T-cell (primary cell): ENCODE measurements at regions not wholly inside any gene's neighbourhood (a gene's known extent, or its start where the extent isn't known, plus 50 kb on each side); places are given as distances from the start of the nearest gene placed in this dataset.
"Not testable (repeated sequence)": the region's sequence is repeated elsewhere in the genome, so short reads cannot be mapped to it uniquely, and the experiment has no call there.

Source experiments
- ATAC-seq, 4 experiments: fragments of 200-7000 bp in 3 of 4; fragments of 150-1000 bp in 1 of 4; cut with Tn5 transposase; replicated peaks in 1 of 4; 1 replicate in 3 of 4; 2 replicates in 1 of 4; pipeline ENCODE4 v1.10.0; 2021; ENCODE audit warnings: moderate library complexity in 3 of 4, mild to moderate bottlenecking in 2 of 4, moderate number of reproducible peaks in 1 of 4
- CTCF ChIA-PET, 2 donors: fragments of 300-600 bp; sonication (Branson Sonifier 250); formaldehyde crosslinking; loops; one replicate each; lab custom pipeline; 2022; ENCODE audit warnings: antibody characterized with exemption in 2 of 2; lab: Charles Lee
- POLR2A ChIA-PET, 2 donors: fragments of 300-600 bp; sonication (Branson Sonifier 250); formaldehyde crosslinking; loops; one replicate each; lab custom pipeline; 2022; ENCODE audit warnings: antibody characterized with exemption in 2 of 2; lab: Charles Lee
- DNase-seq, 35 experiments: peaks; one replicate each; pipeline versions ENCODE4 v3.0.0 to v3.0.0-alpha.2; 2013 to 2023
- H3K27ac ChIP-seq: one replicate; pipeline ENCODE4 v1.5.1; 2013; ENCODE audit warnings: low read length
- H3K27me3 ChIP-seq, 2 experiments: replicated peaks in 1 of 2; 1 replicate in 1 of 2; 2 replicates in 1 of 2; pipeline versions ENCODE4 v1.6.1 to v1.7.0; 2013; ENCODE audit warnings: low read length in 1 of 2, mixed read lengths in 1 of 2; ENCODE audit not compliant: control insufficient read depth in 2 of 2, insufficient read depth in 2 of 2; ENCODE audit errors: extremely low read depth in 1 of 2
- H3K36me3 ChIP-seq, 2 donors: 1 replicate in 1 of 2; 2 replicates in 1 of 2; pipeline versions ENCODE4 v1.6.1 to v1.7.0; 2013; ENCODE audit warnings: low read length in 1 of 2; ENCODE audit not compliant: control insufficient read depth in 2 of 2, insufficient read depth in 1 of 2; ENCODE audit errors: extremely low read depth in 1 of 2
- H3K4me1 ChIP-seq, 2 experiments: 1 replicate in 1 of 2; 2 replicates in 1 of 2; pipeline versions ENCODE4 v1.6.1 to v1.7.0; 2013; ENCODE audit warnings: low read length in 2 of 2, mixed read lengths in 1 of 2; ENCODE audit not compliant: insufficient read depth in 2 of 2, control insufficient read depth in 1 of 2; ENCODE audit errors: extremely low read depth in 1 of 2
- H3K4me3 ChIP-seq, 2 donors: 1 replicate in 1 of 2; 2 replicates in 1 of 2; pipeline versions ENCODE4 v1.5.1 to v1.7.0; 2013; ENCODE audit warnings: mild to moderate bottlenecking in 2 of 2, low read length in 1 of 2, moderate library complexity in 1 of 2; ENCODE audit not compliant: control insufficient read depth in 1 of 2; ENCODE audit errors: extremely low read depth in 1 of 2
- H3K9me3 ChIP-seq: 2 replicates; pipeline ENCODE4 v1.7.0; 2013
- H3K27ac Mint-ChIP-seq, 2 donors: one replicate each; pipeline ENCODE4 v1.8.0; 2020 to 2021; ENCODE audit warnings: mild to moderate bottlenecking in 2 of 2, mixed read lengths in 2 of 2
- H3K27me3 Mint-ChIP-seq, 2 donors: one replicate each; pipeline ENCODE4 v1.8.0; 2021 to 2022; ENCODE audit warnings: mixed read lengths in 2 of 2
- H3K36me3 Mint-ChIP-seq: one replicate; pipeline ENCODE4 v1.8.0; 2021; ENCODE audit warnings: mixed read lengths
- H3K4me1 Mint-ChIP-seq, 3 donors: one replicate each; pipeline ENCODE4 v1.8.0; 2020 to 2022; ENCODE audit warnings: mixed read lengths in 3 of 3, mild to moderate bottlenecking in 1 of 3
- H3K4me3 Mint-ChIP-seq, 3 donors: one replicate each; pipeline ENCODE4 v1.8.0; 2020 to 2022; ENCODE audit warnings: mild to moderate bottlenecking in 3 of 3, mixed read lengths in 3 of 3, moderate library complexity in 3 of 3
- H3K9me3 Mint-ChIP-seq, 3 donors: one replicate each; pipeline ENCODE4 v1.8.0; 2020 to 2022; ENCODE audit warnings: mixed read lengths in 3 of 3
- WGBS: methylation state at CpG from one replicate; pipeline ENCODE4 v1.1.5; 2013; ENCODE audit warnings: missing lambda C conversion rate; ENCODE audit not compliant: insufficient coverage; 5-methylcytosine and 5-hydroxymethylcytosine counted together

DNA sequence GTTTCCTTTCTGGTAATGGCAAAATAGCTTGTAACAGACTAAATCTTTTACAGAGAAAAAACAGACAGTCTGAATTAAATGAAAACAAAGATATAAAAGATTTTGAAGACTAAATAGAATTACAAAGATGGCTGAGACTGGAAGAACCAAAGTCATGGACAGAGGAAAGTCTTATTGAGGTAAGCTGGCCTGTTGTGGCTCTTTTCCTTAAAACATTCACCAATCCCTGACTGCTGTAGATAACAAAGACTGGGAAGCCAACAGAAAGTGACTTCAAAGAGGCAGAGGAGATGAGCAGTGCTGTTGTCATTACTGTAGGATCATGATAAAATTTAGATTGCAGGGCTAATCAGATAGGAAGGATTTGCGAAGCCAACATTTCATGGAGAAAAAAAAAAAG is 517.0 kb downstream of the KIF2B start:
- H3K27me3 ChIP-seq = no peaks in the 10 kb centered on the region
- ATAC-seq (no peak), DNase-seq (no peak)
- H3K4me3 ChIP-seq = no peak overlapping the region
- no peak overlapping the region for H3K27ac Mint-ChIP-seq
- CTCF ChIA-PET = no interaction called here
- H3K27ac ChIP-seq = no peak overlapping the region
- no peak overlapping the region for H3K4me3 Mint-ChIP-seq
- no peaks in the 10 kb centered on the region for H3K36me3 ChIP-seq
- no peaks in the 10 kb centered on the region for H3K4me1 ChIP-seq
- H3K9me3 Mint-ChIP-seq = peaks cover 2 to 13% (median 7%) of the 10 kb centered on the region in 3 donors
- WGBS = 75% methylated on average over 1 of the region's 1 CpG
- H3K4me1 Mint-ChIP-seq = no peaks in the 10 kb centered on the region
- POLR2A ChIA-PET = interaction anchor here in 1 of 2 donors (0.5 to 0.6 kb wide), 2 partner anchors 426 to 872 kb away, joined by 3 to 5 read pairs; no protein-coding TSS in a partner anchor
- no peaks in the 10 kb centered on the region for H3K27me3 Mint-ChIP-seq
- H3K9me3 ChIP-seq = no peaks in the 10 kb centered on the region
- no peaks in the 10 kb centered on the region for H3K36me3 Mint-ChIP-seq

DNA sequence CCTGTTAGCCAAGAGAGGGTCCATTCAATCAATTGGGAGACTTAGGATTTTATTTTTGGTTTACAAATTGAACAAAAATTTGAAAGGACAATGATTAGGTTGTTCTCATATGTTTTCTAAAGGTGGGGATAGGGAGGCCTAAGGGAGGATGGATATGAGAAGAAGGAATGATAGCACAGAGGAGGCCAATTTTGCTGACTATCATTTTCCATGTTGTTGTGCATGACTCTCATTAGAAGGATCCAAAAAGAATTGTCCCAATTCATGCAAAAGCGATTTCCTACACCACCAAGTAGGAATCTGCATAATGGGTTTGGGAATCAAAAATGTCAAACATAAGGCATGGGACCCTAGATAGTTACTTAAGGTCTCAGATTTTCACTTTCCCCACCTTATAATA is 524.8 kb downstream of the KIF2B start:
- H3K4me3 Mint-ChIP-seq = no peak overlapping the region
- no peak overlapping the region for H3K27ac ChIP-seq
- POLR2A ChIA-PET = no interaction called here
- H3K4me1 ChIP-seq = no peaks in the 10 kb centered on the region
- no peak for ATAC-seq
- CTCF ChIA-PET = no interaction called here
- H3K36me3 ChIP-seq = no peaks in the 10 kb centered on the region
- H3K27ac Mint-ChIP-seq = no peak overlapping the region
- DNase-seq = no peak
- H3K9me3 Mint-ChIP-seq = peaks cover 0 to 3% (median 0%) of the 10 kb centered on the region in 3 donors
- no peaks in the 10 kb centered on the region for H3K27me3 ChIP-seq
- no peaks in the 10 kb centered on the region for H3K27me3 Mint-ChIP-seq
- no peak overlapping the region for H3K4me3 ChIP-seq
- H3K9me3 ChIP-seq = no peaks in the 10 kb centered on the region
- no peaks in the 10 kb centered on the region for H3K36me3 Mint-ChIP-seq
- WGBS = no CpG with 5 or more reads among the region's 1 CpG
- no peaks in the 10 kb centered on the region for H3K4me1 Mint-ChIP-seq

DNA sequence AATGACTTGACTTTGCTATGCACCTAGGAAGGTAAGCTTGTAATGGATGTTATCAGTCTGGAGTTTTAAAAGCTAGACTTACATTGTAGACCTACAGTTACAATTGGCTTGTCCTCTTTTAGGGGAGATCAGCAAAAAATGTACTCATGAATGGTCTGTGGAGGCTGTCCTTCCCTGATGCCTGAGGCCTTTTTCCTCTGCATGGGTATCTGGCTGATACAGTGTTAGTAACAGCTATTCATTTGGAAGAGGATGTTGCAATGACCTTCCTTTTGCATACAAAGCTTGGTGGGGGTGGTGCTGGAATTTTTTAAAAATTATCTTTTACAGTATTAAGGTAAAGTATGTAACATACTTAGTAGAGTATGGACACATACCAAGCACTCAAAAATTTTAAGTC is 525.5 kb downstream of the KIF2B start:
- H3K4me1 ChIP-seq = no peaks in the 10 kb centered on the region
- no peaks in the 10 kb centered on the region for H3K27me3 Mint-ChIP-seq
- no peaks in the 10 kb centered on the region for H3K4me1 Mint-ChIP-seq
- no peak overlapping the region for H3K27ac ChIP-seq
- no peaks in the 10 kb centered on the region for H3K27me3 ChIP-seq
- ChIA-PET CTCF (interaction anchor here in 1 of 2 donors (0.6 kb wide), 1 partner anchor 1712 kb away, joined by 3 read pairs; no protein-coding TSS in a partner anchor), POLR2A (no interaction called here)
- H3K9me3 ChIP-seq = no peaks in the 10 kb centered on the region
- no peak overlapping the region for H3K27ac Mint-ChIP-seq
- H3K4me3 Mint-ChIP-seq = no peak overlapping the region
- H3K4me3 ChIP-seq = no peak overlapping the region
- H3K9me3 Mint-ChIP-seq = peaks cover 0 to 3% (median 0%) of the 10 kb centered on the region in 3 donors
- no peak for DNase-seq
- ATAC-seq = no peak
- no peaks in the 10 kb centered on the region for H3K36me3 ChIP-seq
- H3K36me3 Mint-ChIP-seq = no peaks in the 10 kb centered on the region

DNA sequence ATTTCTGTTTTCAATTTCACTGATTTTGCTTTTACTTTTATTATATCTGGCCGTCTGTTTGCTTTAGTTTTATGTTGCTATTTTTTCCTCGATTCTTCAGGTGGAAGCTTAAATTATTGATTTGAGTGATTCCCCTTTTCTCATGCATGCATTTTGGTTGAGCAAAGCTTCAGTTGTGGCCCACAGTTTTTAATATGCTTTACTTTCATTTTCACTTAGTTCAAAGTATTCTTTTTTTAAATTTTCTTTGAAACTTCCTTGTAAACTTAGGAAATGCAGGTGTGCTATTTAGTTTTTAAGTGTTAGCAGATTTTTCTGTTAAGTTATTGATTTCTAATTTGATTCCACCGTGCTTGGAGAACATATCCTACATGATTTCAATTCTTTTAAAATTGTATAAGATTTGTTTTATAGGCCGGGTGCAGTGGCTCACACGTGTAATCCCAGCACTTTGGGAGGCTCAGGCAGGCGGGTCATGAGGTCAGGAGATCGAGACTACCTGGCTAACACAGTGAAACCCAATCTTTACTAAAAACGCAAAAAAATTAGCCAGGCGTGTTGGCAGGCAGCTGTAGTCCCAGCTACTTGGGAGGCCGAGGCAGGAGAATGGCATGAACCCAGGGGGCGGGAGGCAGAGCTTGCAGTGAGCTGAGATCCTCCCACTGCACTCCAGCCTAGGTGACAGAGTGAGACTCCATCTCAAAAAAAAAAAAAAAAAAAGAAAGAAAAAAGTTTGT is 531.2 kb downstream of the KIF2B start:
- Histone ChIP-seq H3K4me1 (no peaks in the 10 kb centered on the region), H3K9me3 (no peaks in the 10 kb centered on the region), H3K4me3 (no peak overlapping the region), H3K27ac (no peak overlapping the region), H3K36me3 (no peaks in the 10 kb centered on the region), H3K27me3 (no peaks in the 10 kb centered on the region)
- Mint-ChIP-seq H3K27me3 (no peaks in the 10 kb centered on the region), H3K4me3 (no peak overlapping the region), H3K27ac (no peak overlapping the region), H3K9me3 (peaks cover 10 to 18% (median 15%) of the 10 kb centered on the region in 3 donors), H3K4me1 (no peaks in the 10 kb centered on the region), H3K36me3 (no peaks in the 10 kb centered on the region)
- ATAC-seq = no peak
- 80% methylated on average over 1 of the region's 11 CpGs for WGBS
- no peak for DNase-seq
- ChIA-PET POLR2A (no interaction called here), CTCF (no interaction called here)

DNA sequence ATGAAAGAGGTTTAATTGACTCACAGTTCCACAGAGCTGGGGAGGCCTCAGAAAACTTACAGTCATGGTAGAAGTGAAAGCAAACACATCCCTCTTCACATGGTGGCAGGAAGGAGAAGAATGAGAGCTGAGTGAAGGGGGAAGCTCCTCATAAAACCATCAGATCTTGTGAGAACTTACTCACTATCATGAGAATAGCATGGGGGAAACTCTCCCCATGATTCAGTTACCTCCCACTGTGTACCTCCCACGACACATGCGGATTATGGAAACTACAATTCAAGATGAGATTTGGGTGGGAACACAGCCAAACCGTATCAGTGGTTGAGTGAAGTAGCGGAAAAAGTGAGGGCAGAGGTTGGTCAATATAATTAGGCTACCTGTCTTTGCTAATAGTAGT is 538.3 kb downstream of the KIF2B start:
- H3K36me3 ChIP-seq, H3K4me1 ChIP-seq, H3K27me3 ChIP-seq, H3K27ac Mint-ChIP-seq, ATAC-seq, H3K36me3 Mint-ChIP-seq, H3K27ac ChIP-seq, H3K27me3 Mint-ChIP-seq, H3K9me3 ChIP-seq, H3K4me3 ChIP-seq, H3K4me3 Mint-ChIP-seq, CTCF ChIA-PET, DNase-seq, H3K4me1 Mint-ChIP-seq, POLR2A ChIA-PET: not testable (repeated sequence)
- peaks cover 10 to 19% (median 15%) of the 10 kb centered on the region in 3 donors for H3K9me3 Mint-ChIP-seq
- 88% methylated on average over 2 of the region's 4 CpGs for WGBS

DNA sequence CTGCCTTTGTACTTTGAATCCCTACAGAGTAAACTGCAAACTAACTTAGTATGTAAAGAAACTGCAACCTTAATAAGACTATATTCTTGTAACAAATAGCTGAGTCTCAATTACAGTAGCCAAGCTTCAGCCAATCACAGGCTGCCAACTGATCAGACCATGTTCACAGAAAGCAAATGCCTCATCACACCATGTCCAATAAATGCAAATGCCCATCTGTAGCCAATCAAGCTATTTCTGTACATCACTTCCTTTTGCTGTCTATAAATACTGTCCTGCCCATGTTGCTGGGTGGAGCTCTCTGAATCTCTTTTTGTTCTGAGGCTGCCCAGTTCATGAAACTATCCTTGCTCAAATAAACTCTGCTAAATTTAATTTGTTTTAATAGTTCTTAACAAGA is 531.7 kb upstream of the TOM1L1 start:
- POLR2A ChIA-PET = no interaction called here
- no peak overlapping the region for H3K27ac ChIP-seq
- no peak for ATAC-seq
- Mint-ChIP-seq H3K9me3 (peaks cover 3 to 4% (median 4%) of the 10 kb centered on the region in 3 donors), H3K36me3 (no peaks in the 10 kb centered on the region), H3K27ac (no peak overlapping the region), H3K4me3 (no peak overlapping the region), H3K27me3 (no peaks in the 10 kb centered on the region), H3K4me1 (no peaks in the 10 kb centered on the region)
- no peaks in the 10 kb centered on the region for H3K4me1 ChIP-seq
- CTCF ChIA-PET = no interaction called here
- no peak for DNase-seq
- no peaks in the 10 kb centered on the region for H3K9me3 ChIP-seq
- H3K27me3 ChIP-seq = peaks cover 0 to 2% of the 10 kb centered on the region in 2 experiments
- no peak overlapping the region for H3K4me3 ChIP-seq
- no peaks in the 10 kb centered on the region for H3K36me3 ChIP-seq
